Glutamatergic neuron (in vitro differentiated cells): ENCODE measurements at regions not wholly inside any gene's neighbourhood (a gene's known extent, or its start where the extent isn't known, plus 50 kb on each side); places are given as distances from the start of the nearest gene placed in this dataset.
A peak's percentile ranks its signal among the peaks of the same experiment; 100 is the strongest.

ENCODE experiments used
- DNase-seq: peaks from one replicate; pipeline ENCODE4 v3.0.0; 2022
- H3K27ac Mint-ChIP-seq: one replicate; pipeline ENCODE4 v1.8.0; 2020; ENCODE audit warnings: mild to moderate bottlenecking, mixed read lengths, inconsistent platforms; ENCODE audit not compliant: unreplicated experiment
- H3K27me3 Mint-ChIP-seq: one replicate; pipeline ENCODE4 v1.8.0; 2020; ENCODE audit warnings: mild to moderate bottlenecking, moderate library complexity, mixed read lengths, inconsistent platforms; ENCODE audit not compliant: unreplicated experiment
- H3K36me3 Mint-ChIP-seq: one replicate; pipeline ENCODE4 v1.8.0; 2020; ENCODE audit warnings: mild to moderate bottlenecking, mixed read lengths, inconsistent platforms; ENCODE audit not compliant: unreplicated experiment
- H3K4me1 Mint-ChIP-seq: one replicate; pipeline ENCODE4 v1.8.0; 2020; ENCODE audit warnings: mild to moderate bottlenecking, low read depth, mixed read lengths, inconsistent platforms; ENCODE audit not compliant: unreplicated experiment
- H3K4me3 Mint-ChIP-seq: one replicate; pipeline ENCODE4 v1.8.0; 2020; ENCODE audit warnings: mild to moderate bottlenecking, mixed read lengths, inconsistent platforms; ENCODE audit not compliant: unreplicated experiment
- H3K9me3 Mint-ChIP-seq: one replicate; pipeline ENCODE4 v1.8.0; 2020; ENCODE audit warnings: mild to moderate bottlenecking, moderate library complexity, mixed read lengths, inconsistent platforms; ENCODE audit not compliant: unreplicated experiment
- CTCF ChIP-seq: fragments of 200-600 bp; sonication (generic); IDR thresholded peaks from one replicate; pipeline ENCODE4 v1.5.0; 2021; ENCODE audit not compliant: partially characterized antibody, unreplicated experiment

GRCh38 chr2:19772981-19773380 is 128.8 kb downstream of the TTC32 start:
- H3K27ac Mint-ChIP-seq: no peak overlapping the region
- no peak for TF ChIP-seq CTCF
- no peak overlapping the region for H3K4me3 Mint-ChIP-seq
- no peaks in the 10 kb centered on the region for H3K9me3 Mint-ChIP-seq
- H3K4me1 Mint-ChIP-seq: peaks cover 10% of the 10 kb centered on the region
- H3K36me3 Mint-ChIP-seq: no peaks in the 10 kb centered on the region
- H3K27me3 Mint-ChIP-seq: peaks cover 5% of the 10 kb centered on the region
- DNase-seq: no peak

GRCh38 chr2:19769513-19769912 is 132.3 kb downstream of the TTC32 start:
- peaks cover 3% of the 10 kb centered on the region for H3K27me3 Mint-ChIP-seq
- H3K36me3 Mint-ChIP-seq: no peaks in the 10 kb centered on the region
- no peak for DNase-seq
- no peak overlapping the region for H3K4me3 Mint-ChIP-seq
- H3K4me1 Mint-ChIP-seq: peaks cover 3% of the 10 kb centered on the region
- TF ChIP-seq CTCF: peak; percentile 43
- no peaks in the 10 kb centered on the region for H3K9me3 Mint-ChIP-seq
- H3K27ac Mint-ChIP-seq: no peak overlapping the region

GRCh38 chr2:19767899-19768298 is 133.9 kb downstream of the TTC32 start:
- H3K27ac Mint-ChIP-seq: no peak overlapping the region

GRCh38 chr2:19764998-19765397 is 136.8 kb downstream of the TTC32 start:
- no peaks in the 10 kb centered on the region for H3K36me3 Mint-ChIP-seq
- DNase-seq: no peak
- no peaks in the 10 kb centered on the region for H3K27me3 Mint-ChIP-seq
- no peak overlapping the region for H3K4me3 Mint-ChIP-seq
- H3K27ac Mint-ChIP-seq: no peak overlapping the region
- no peak for TF ChIP-seq CTCF
- peaks cover 1% of the 10 kb centered on the region for H3K4me1 Mint-ChIP-seq
- H3K9me3 Mint-ChIP-seq: peaks cover 4% of the 10 kb centered on the region

More at GRCh38 chr2:19767899-19768298, 133.9 kb downstream of the TTC32 start:
- TF ChIP-seq CTCF: no peak
- H3K27me3 Mint-ChIP-seq: no peaks in the 10 kb centered on the region
- H3K9me3 Mint-ChIP-seq: no peaks in the 10 kb centered on the region
- no peak overlapping the region for H3K4me3 Mint-ChIP-seq
- no peaks in the 10 kb centered on the region for H3K36me3 Mint-ChIP-seq
- H3K4me1 Mint-ChIP-seq: no peaks in the 10 kb centered on the region
- DNase-seq: no peak

- no peak overlapping the region for H3K27ac Mint-ChIP-seq
- H3K4me3 Mint-ChIP-seq: no peak overlapping the region
- peaks cover 4% of the 10 kb centered on the region for H3K4me1 Mint-ChIP-seq
- peaks cover 4% of the 10 kb centered on the region for H3K9me3 Mint-ChIP-seq
- no peak for TF ChIP-seq CTCF
- H3K27me3 Mint-ChIP-seq: no peaks in the 10 kb centered on the region
- H3K36me3 Mint-ChIP-seq: no peaks in the 10 kb centered on the region
- DNase-seq: no peak
Measured at GRCh38 chr2:19763731-19764130, 138.1 kb downstream of the TTC32 start.
